Liver (tissue), 8 donors: ENCODE measurements at regions not wholly inside any gene's neighbourhood (a gene's known extent, or its start where the extent isn't known, plus 50 kb on each side); places are given as distances from the start of the nearest gene placed in this dataset.
"Not testable (repeated sequence)": the region's sequence is repeated elsewhere in the genome, so short reads cannot be mapped to it uniquely, and the experiment has no call there.

Experiments used
- DNase-seq: peaks from one replicate; pipeline ENCODE4 v3.0.0-alpha.2; 2017; ENCODE audit warnings: low spot score
- H3K27ac ChIP-seq, 2 donors: one replicate each; pipeline ENCODE4 v1.7.0; 2013; ENCODE audit warnings: inconsistent platforms in 2 of 2, low read length in 2 of 2, control low read depth in 1 of 2, low read depth in 1 of 2, mild to moderate bottlenecking in 1 of 2
- H3K27me3 ChIP-seq, 4 donors: one replicate each; pipeline versions ENCODE4 v1.6.1 to v1.7.0; 2013; ENCODE audit warnings: low read length in 3 of 4, inconsistent platforms in 1 of 4, mild to moderate bottlenecking in 1 of 4, moderate library complexity in 1 of 4; ENCODE audit not compliant: control insufficient read depth in 4 of 4, insufficient read depth in 4 of 4
- H3K36me3 ChIP-seq, 4 donors: one replicate each; pipeline versions ENCODE4 v1.6.1 to v1.7.0; 2013; ENCODE audit warnings: low read length in 3 of 4, mild to moderate bottlenecking in 3 of 4, low read depth in 1 of 4, moderate library complexity in 1 of 4; ENCODE audit not compliant: control insufficient read depth in 4 of 4, insufficient read depth in 3 of 4
- H3K4me1 ChIP-seq, 4 donors: one replicate each; pipeline versions ENCODE4 v1.6.1 to v1.7.0; 2013; ENCODE audit warnings: low read length in 3 of 4, mild to moderate bottlenecking in 3 of 4, moderate library complexity in 1 of 4; ENCODE audit not compliant: control insufficient read depth in 4 of 4, insufficient read depth in 4 of 4
- H3K4me3 ChIP-seq, 3 donors: one replicate each; pipeline versions ENCODE4 v1.6.1 to v1.7.0; 2013; ENCODE audit warnings: low read length in 3 of 3, control low read depth in 1 of 3, low read depth in 1 of 3, mild to moderate bottlenecking in 1 of 3
- H3K9ac ChIP-seq, 2 donors: one replicate each; pipeline ENCODE4 v1.7.0; 2013; ENCODE audit warnings: low read length in 2 of 2, mild to moderate bottlenecking in 2 of 2, moderate library complexity in 2 of 2, control low read depth in 1 of 2, low read depth in 1 of 2
- H3K9me3 ChIP-seq, 4 donors: one replicate each; pipeline versions ENCODE4 v1.6.1 to v1.7.0; 2013; ENCODE audit warnings: low read length in 3 of 4; ENCODE audit not compliant: control insufficient read depth in 4 of 4
- EGR1 ChIP-seq, 2 donors: IDR thresholded peaks; 2 replicates each; pipeline ENCODE4 v1.6.1; 2016 to 2018; ENCODE audit warnings: antibody characterized with exemption in 2 of 2, low read depth in 2 of 2
- FOXA1 ChIP-seq: IDR thresholded peaks from 2 replicates; pipeline ENCODE4 v1.6.1; 2016; ENCODE audit warnings: antibody characterized with exemption
- FOXA2 ChIP-seq: IDR thresholded peaks from 2 replicates; pipeline ENCODE4 v1.6.1; 2016; ENCODE audit warnings: antibody characterized with exemption
- GABPA ChIP-seq, 2 donors: IDR thresholded peaks in 1 of 2; conservative IDR thresholded peaks in 1 of 2; 2 replicates each; pipeline ENCODE4 v1.6.1; 2016; ENCODE audit warnings: antibody characterized with exemption in 2 of 2, mild to moderate bottlenecking in 1 of 2, moderate library complexity in 1 of 2
- HNF4A ChIP-seq, 2 donors: conservative IDR thresholded peaks; 2 replicates each; pipeline ENCODE4 v1.6.1; 2016; ENCODE audit warnings: antibody characterized with exemption in 2 of 2, mild to moderate bottlenecking in 2 of 2
- HNF4G ChIP-seq: IDR thresholded peaks from 2 replicates; pipeline ENCODE4 v1.6.1; 2016; ENCODE audit warnings: antibody characterized with exemption
- JUND ChIP-seq, 2 donors: IDR thresholded peaks; 2 replicates each; pipeline ENCODE4 v1.6.1; 2016; ENCODE audit warnings: antibody characterized with exemption in 2 of 2
- NR2F2 ChIP-seq: IDR thresholded peaks from 2 replicates; pipeline ENCODE4 v1.6.1; 2016; ENCODE audit warnings: antibody characterized with exemption
- RAD21 ChIP-seq, 2 donors: IDR thresholded peaks; 2 replicates each; pipeline ENCODE4 v1.6.1; 2016; ENCODE audit warnings: antibody characterized with exemption in 2 of 2, mild to moderate bottlenecking in 2 of 2
- RXRA ChIP-seq, 2 donors: IDR thresholded peaks; 2 replicates each; pipeline ENCODE4 v1.6.1; 2017 to 2018; ENCODE audit warnings: antibody characterized with exemption in 2 of 2, mild to moderate bottlenecking in 1 of 2
- SP1 ChIP-seq: IDR thresholded peaks from 2 replicates; pipeline ENCODE4 v1.6.1; 2018; ENCODE audit warnings: antibody characterized with exemption, mild to moderate bottlenecking
- TAF1 ChIP-seq: conservative IDR thresholded peaks from 2 replicates; pipeline ENCODE4 v1.6.1; 2016; ENCODE audit warnings: antibody characterized with exemption, mild to moderate bottlenecking
- YY1 ChIP-seq: IDR thresholded peaks from 2 replicates; pipeline ENCODE4 v1.6.1; 2016; ENCODE audit warnings: antibody characterized with exemption, mild to moderate bottlenecking
- WGBS: extraction: QIAGEN DNeasy Blood & Tissue Kit; methylation state at CpG from one replicate; pipeline ENCODE4 v1.1.7; 2013; 5-methylcytosine and 5-hydroxymethylcytosine counted together
- TF ChIP-seq, protein P1 (sequence below): IDR thresholded peaks from 2 replicates; pipeline ENCODE4 v1.6.1; 2016; ENCODE audit warnings: antibody characterized with exemption
- TF ChIP-seq, protein P2 (sequence below): IDR thresholded peaks from 2 replicates; pipeline ENCODE4 v1.6.1; 2016; ENCODE audit warnings: antibody characterized with exemption, mild to moderate bottlenecking
- TF ChIP-seq, protein P3 (sequence below): IDR thresholded peaks from 2 replicates; pipeline ENCODE4 v1.6.1; 2016; ENCODE audit warnings: antibody characterized with exemption
- TF ChIP-seq, protein P4 (sequence below): IDR thresholded peaks from 2 replicates; pipeline ENCODE4 v1.6.1; 2016; ENCODE audit warnings: antibody characterized with exemption
- TF ChIP-seq, protein P5 (sequence below): fragments of 150-350 bp; IDR thresholded peaks from 2 replicates; pipeline ENCODE4 v1.5.1; 2017; ENCODE audit warnings: improper control_type of control experiment, low read depth, low read length; ENCODE audit not compliant: missing input control
- donor health status: healthy.
- donor health status: healthy.
- donor health status: healthy.
- donor health status: healthy.
- donor health status: healthy.

DNA sequence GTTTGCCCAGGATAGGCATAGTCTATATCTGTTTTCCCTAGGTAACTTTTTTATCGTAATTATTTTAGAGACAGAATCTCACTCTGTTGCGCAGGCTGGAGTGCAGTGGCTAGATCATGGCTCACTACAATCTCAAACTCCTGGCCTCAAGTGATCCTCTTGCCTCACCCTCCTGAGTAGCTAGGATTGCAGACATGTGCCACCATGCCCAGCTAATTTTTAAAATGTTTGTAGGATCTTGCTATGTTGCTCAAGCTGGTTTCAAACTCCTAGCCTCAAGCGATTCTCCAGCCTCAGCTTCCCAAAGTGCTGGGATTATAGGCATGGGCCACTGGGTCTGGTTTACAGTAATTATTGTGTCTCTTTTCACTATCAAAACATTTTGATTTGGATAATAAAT is 58.6 kb upstream of the SOX13 start:
- Histone ChIP-seq H3K36me3 (no peaks in the 10 kb centered on the region), H3K27me3 (no peaks in the 10 kb centered on the region), H3K9me3 (no peaks in the 10 kb centered on the region), H3K4me1 (no peaks in the 10 kb centered on the region), H3K9ac (no peak overlapping the region), H3K27ac (no peak overlapping the region), H3K4me3 (no peak overlapping the region)
- no peak for DNase-seq
- TF ChIP-seq NR2F2 (no peak), JUND (IDR thresholded peaks at IDR 0.05) (no peak), RXRA (IDR thresholded peaks at IDR 0.05) (no peak), YY1 (no peak), GABPA (IDR thresholded peaks at IDR 0.05 in 1 of 2, conservative IDR thresholded peaks at IDR 0.05 in 1 of 2) (no peak), SP1 (no peak), TAF1 (no peak), RAD21 (IDR thresholded peaks at IDR 0.05) (no peak), FOXA2 (no peak), FOXA1 (no peak), HNF4G (no peak), HNF4A (conservative IDR thresholded peaks at IDR 0.05) (no peak), EGR1 (IDR thresholded peaks at IDR 0.05; ENCODE audit: low read depth in 2 of 2) (no peak)
- TF ChIP-seq, protein P1, sequence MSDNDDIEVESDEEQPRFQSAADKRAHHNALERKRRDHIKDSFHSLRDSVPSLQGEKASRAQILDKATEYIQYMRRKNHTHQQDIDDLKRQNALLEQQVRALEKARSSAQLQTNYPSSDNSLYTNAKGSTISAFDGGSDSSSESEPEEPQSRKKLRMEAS: no peak
- TF ChIP-seq, protein P2, sequence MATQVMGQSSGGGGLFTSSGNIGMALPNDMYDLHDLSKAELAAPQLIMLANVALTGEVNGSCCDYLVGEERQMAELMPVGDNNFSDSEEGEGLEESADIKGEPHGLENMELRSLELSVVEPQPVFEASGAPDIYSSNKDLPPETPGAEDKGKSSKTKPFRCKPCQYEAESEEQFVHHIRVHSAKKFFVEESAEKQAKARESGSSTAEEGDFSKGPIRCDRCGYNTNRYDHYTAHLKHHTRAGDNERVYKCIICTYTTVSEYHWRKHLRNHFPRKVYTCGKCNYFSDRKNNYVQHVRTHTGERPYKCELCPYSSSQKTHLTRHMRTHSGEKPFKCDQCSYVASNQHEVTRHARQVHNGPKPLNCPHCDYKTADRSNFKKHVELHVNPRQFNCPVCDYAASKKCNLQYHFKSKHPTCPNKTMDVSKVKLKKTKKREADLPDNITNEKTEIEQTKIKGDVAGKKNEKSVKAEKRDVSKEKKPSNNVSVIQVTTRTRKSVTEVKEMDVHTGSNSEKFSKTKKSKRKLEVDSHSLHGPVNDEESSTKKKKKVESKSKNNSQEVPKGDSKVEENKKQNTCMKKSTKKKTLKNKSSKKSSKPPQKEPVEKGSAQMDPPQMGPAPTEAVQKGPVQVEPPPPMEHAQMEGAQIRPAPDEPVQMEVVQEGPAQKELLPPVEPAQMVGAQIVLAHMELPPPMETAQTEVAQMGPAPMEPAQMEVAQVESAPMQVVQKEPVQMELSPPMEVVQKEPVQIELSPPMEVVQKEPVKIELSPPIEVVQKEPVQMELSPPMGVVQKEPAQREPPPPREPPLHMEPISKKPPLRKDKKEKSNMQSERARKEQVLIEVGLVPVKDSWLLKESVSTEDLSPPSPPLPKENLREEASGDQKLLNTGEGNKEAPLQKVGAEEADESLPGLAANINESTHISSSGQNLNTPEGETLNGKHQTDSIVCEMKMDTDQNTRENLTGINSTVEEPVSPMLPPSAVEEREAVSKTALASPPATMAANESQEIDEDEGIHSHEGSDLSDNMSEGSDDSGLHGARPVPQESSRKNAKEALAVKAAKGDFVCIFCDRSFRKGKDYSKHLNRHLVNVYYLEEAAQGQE: no peak
- TF ChIP-seq, protein P3, sequence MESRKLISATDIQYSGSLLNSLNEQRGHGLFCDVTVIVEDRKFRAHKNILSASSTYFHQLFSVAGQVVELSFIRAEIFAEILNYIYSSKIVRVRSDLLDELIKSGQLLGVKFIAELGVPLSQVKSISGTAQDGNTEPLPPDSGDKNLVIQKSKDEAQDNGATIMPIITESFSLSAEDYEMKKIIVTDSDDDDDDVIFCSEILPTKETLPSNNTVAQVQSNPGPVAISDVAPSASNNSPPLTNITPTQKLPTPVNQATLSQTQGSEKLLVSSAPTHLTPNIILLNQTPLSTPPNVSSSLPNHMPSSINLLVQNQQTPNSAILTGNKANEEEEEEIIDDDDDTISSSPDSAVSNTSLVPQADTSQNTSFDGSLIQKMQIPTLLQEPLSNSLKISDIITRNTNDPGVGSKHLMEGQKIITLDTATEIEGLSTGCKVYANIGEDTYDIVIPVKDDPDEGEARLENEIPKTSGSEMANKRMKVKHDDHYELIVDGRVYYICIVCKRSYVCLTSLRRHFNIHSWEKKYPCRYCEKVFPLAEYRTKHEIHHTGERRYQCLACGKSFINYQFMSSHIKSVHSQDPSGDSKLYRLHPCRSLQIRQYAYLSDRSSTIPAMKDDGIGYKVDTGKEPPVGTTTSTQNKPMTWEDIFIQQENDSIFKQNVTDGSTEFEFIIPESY: no peak
- TF ChIP-seq, protein P4, sequence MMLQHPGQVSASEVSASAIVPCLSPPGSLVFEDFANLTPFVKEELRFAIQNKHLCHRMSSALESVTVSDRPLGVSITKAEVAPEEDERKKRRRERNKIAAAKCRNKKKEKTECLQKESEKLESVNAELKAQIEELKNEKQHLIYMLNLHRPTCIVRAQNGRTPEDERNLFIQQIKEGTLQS: no peak
- TF ChIP-seq, protein P5, sequence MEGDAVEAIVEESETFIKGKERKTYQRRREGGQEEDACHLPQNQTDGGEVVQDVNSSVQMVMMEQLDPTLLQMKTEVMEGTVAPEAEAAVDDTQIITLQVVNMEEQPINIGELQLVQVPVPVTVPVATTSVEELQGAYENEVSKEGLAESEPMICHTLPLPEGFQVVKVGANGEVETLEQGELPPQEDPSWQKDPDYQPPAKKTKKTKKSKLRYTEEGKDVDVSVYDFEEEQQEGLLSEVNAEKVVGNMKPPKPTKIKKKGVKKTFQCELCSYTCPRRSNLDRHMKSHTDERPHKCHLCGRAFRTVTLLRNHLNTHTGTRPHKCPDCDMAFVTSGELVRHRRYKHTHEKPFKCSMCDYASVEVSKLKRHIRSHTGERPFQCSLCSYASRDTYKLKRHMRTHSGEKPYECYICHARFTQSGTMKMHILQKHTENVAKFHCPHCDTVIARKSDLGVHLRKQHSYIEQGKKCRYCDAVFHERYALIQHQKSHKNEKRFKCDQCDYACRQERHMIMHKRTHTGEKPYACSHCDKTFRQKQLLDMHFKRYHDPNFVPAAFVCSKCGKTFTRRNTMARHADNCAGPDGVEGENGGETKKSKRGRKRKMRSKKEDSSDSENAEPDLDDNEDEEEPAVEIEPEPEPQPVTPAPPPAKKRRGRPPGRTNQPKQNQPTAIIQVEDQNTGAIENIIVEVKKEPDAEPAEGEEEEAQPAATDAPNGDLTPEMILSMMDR: no peak
- over 99% methylated on average over 3 of the region's 3 CpGs for WGBS

DNA sequence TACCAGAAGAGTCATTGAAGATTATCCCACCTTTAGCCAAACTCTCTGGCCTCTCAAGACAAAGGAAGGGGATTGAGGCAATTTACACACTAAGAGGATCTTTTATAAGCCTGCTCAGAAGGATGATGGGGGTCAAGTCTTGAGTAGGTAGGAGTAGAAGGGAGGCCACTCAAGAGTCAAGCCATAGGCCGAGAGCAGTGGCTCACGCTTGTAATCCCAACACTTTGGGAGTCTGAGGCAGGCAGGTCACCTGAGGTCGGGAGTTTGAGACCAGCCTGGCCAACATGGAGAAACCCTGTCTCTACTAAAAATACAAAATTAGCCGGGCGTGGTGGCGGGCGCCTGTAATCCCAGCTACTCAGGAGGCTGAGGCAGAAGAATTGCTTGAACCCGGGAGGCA is 58.0 kb upstream of the SOX13 start:
- not testable (repeated sequence) for H3K4me1 ChIP-seq, H3K27ac ChIP-seq, H3K36me3 ChIP-seq, H3K27me3 ChIP-seq, H3K9me3 ChIP-seq, H3K9ac ChIP-seq, DNase-seq, H3K4me3 ChIP-seq
- 97% methylated on average over 8 of the region's 8 CpGs for WGBS
